Nucleus accumbens (tissue), 56 donors: ENCODE measurements at regions not wholly inside any gene's neighbourhood (a gene's known extent, or its start where the extent isn't known, plus 50 kb on each side); places are given as distances from the start of the nearest gene placed in this dataset.

ENCODE experiments used
- DNase-seq, 56 donors: peaks; one replicate each; lab custom pipeline; 2025; lab: John Stamatoyannopoulos, UW

DNA sequence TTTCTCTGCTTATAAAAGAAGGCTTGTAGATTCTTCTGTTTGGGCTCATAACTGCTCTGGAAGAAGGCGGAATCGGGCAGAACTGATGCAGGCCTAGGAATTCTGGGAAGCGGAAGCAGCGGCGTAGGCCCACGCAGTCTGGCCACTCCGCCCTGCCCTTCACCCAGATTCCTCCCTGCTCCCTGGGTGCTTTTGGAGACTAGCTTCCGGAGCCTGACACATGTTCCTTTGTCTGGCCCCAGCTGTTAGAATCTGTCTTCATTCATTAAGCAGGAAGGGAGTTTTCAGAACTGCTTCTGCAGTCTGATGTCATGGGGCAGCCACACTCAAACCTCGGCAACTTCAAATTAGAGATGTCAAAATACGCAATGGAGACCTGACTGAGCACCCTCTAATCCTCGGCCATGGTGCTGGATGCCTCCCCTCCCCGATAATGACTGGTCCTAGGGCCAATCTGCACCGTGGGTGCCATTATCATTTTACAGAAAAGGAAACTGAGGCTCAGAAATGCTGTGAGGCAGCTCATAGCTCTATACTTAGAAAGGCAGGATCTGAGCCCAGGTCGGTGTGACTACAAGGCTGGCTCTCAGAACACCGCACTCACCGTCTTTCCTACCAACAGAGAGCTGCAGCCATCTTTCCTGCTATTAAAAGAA lies 275.7 kb downstream of the MYCN start:
- DNase-seq: peak in 10 of 56 donors; percentile 4 to 41 (median 15)

DNA sequence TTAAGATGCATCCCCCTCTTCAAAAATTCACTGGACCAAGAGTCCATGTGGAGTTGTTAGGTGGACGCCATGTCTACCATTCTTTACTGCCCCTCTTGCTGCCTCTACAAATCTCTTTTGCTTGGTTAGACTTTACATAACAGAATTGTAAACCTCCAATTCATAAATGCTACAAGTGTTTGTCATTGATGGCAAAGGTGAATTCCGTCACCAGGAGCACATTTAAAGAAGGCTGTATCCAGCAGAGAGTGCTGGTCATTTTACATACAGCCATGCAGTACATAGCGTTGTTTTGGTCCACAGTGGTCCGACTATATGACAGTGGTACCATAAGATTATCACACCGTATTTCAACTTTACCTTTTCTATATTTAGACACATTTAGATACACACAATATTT lies 274.5 kb downstream of the MYCN start:
- DNase-seq: no peak

DNA sequence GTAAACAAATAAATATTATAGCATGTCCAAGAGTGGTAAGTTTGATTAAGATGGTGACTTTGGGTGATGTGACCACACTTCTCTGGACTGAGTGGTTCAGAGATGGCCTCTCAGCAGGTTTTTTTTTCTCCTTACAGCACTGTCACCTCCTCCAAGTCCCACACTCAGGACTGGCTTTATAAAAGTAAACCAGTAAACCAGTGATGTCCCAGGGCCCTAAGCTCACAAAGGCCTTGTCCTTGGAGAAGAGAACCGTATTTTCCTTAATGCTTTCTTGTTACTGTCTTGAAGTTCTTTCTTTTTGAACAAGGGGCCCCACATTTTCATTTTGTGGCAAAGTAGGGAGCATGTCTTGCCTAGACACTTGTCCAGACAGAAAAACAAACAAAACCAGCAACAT lies 274.0 kb downstream of the MYCN start:
- DNase-seq: no peak

DNA sequence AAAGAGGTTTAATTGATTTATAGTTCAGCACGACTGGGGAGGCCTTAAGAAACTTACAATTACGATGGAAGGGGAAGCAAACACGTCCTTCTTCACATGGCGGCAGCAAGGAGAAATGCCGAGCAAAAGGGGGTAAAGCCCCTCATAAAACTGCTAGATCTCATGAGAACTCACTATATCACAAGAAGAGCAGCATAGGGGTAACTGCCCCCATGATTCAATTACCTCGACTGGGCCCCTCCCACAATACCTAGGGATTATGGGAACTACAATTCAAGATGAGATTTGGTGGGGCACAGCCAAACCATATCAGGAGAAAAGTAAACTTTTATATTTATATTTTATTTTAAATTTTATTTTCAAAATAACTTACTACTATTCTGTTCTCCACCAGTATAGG lies 272.0 kb downstream of the MYCN start:
- DNase-seq: no peak

DNA sequence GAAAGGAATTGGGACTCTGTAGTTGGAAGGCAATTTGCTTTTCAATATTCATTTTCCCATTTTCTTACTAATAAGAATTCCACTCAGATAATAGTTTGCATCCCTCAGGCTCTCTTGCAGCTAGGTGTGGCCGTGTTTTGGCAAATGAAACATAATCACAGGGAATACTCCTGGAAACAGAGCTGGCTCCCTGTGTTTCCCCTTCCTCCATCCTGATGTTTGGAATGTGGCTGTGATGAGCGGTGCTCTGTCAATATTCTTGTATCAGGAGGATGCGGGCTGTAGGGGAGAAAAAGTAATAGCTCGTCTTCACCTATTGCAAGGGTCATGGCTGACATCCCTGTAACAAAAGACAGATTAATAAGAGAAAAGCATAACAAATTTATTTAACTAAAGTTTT lies 271.0 kb downstream of the MYCN start:
- DNase-seq: no peak

- DNase-seq: no peak
Observed at GRCh38 chr2:16210841-16211240, 270.5 kb downstream of the MYCN start.

DNA sequence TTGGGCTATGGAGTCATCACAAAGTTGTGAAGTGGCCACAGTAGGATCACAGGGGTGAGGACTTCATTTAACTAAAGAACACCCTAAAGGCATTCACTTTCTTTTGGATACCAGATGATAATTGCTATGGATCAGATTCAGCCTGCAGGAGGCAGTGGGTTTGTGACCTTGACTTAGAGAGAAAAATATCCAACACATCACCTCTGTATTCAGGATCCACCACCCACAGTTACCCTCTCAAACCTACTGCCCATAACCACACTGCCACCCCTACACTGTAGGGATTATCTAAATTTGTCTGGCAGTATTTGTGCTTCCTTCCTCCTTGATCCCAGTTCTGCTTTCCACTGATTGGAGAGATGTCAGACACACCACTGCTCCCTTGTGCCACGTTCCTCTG lies 269.4 kb downstream of the MYCN start:
- no peak for DNase-seq

DNA sequence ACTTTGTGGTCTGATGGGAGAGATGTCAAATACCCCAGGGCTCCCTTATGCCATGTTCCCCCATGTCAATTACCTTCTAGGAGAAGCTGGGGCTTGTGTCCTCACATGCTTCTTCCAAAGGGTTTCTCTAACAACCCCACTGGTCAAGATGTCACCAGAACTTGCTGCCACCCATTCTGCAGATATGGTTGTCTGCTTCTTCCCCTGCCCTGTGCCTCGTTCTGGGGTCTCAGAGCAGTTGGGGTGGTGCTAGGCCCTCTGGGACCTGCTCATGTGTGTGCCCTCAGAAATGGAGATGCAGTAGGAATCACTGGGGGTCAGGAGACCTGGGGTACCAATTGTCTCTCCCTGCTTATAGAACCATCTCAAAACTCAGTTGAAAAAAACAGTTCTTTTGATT lies 268.6 kb downstream of the MYCN start:
- no peak for DNase-seq

DNA sequence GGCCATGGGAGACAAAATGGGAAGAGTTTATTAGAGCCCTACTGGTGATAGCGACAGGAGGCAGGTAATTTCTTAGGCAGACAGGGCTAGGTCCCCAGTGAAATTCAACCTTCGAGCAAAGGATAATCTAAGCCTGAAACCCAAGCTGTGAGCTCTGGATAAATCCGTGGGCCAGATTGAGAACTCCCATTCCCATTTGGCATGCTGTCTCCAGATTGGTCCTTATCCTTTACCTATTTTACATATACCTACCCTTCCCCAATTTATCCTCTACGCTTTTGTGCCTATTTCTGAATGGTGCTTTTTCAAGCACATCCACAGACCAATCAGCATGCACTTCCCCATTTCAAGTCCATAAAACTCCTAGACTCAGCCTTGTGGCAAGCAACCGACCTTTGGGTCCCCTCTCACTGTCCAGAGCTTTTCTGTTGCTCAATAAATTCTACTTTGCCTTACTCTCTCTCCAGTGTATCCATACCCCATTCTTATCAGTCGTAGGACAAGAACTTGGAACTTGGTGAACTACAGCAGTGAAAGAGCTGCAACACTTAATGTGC lies 268.0 kb downstream of the MYCN start:
- DNase-seq: no peak

DNA sequence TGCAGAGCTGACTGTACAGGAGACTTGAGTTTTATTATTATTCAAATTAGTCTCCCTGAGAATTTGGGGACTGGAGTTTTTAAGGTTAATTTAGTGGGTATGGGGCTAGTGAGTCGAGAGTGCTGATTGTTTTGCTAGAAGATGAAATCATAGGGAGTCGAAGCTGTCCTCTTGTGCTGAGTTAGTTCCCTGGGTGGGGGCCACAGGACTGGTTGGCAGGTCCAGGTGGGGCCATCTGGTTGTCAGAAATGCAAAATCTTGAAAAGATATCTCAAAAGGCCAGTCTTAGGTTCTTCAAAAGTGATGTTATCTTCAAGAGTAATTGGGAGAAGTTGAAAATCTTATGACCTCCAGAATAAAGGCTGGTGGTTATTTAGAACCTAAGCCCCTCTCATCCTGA lies 267.3 kb downstream of the MYCN start:
- DNase-seq: no peak

GRCh38 chr2:16207151-16207550 lies 266.8 kb downstream of the MYCN start:
- no peak for DNase-seq

DNA sequence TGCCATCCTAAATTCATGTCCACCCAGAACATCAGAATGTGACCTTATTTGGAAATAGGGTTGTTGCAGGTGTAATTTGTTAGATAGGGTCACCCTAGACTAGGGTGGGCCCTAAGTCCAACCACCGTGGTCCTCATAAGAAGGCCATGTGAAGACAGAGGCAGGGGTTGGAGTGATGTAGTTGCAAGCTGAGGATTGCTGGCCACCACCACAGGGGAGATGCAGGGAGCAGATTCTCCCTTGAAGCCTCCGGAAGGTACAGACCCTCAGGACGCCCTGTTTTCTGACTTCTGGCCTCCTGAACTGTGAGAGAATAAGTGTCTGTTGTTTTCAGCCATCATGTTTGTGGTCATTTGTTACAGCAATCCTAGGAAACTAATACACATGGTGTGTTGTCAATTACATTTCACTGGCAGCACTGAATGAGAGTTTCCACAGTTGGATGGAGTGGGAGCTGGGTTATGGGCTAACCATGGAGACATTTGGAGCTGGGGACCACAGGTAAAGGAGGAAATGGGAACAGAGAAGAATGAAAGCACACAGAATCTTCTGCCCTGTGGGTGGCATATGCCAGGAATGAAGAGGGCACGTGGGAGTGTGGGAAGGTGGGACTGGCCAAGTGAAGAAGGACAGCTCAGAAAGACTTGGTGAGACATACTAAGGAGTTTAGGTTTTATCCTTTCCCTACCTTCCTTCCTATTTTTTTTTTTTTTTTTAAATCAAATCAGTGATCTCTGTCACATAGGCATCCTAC lies 266.0 kb downstream of the MYCN start:
- DNase-seq: no peak

DNA sequence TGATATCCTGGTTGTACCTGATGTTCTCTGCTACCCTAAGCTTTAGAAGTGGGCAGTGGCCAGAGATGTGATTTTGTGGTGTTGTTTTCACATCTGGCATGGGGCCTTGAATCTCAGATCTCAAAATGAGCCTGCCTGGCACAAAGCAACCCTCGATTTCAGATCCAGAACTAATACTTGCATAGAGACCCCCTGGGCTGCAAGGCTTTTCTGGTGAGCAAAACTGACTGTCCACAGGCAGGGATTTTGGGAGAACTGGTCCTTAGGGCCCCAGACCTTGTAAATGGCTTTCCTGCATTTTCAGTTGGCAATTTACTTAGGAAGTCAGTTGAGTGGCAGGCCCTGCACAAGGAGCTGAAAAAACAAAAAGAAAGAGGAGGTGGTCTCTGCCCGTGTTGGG lies 265.3 kb downstream of the MYCN start:
- DNase-seq: no peak

DNA sequence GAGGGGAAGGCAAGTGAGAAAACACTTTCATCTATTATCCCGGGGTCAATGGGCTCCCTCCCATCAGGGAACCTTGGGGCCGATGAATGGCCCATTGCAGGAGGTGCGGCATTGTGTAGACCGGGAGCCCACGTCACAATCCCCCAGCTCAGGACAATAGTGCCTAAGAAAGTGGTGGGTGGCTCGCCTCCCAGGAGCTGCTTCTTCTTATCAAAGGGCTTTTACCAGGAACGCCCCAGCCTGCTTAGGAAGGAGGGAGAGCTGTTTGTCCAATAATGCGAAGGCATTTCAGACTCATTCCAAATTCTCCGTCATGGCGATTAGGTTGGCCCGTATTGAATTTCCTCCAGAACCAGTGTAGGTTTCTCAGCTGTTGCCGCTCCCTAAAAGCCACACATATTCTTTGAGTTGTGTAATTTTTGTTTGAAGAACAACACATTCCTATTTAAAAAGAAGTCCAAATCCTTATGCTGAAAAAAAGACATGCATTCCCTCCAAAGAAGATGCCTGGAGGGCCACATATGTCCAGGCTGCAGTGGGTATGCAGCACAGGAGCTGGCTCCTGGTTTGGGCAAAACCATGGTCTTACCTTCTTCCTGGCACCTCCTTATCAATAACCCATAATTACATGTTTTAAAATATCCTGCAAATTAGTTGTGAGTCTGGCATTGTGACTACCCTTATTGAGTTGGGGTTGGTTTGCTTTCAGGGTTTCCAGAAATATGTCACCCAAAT lies 264.7 kb downstream of the MYCN start:
- DNase-seq: no peak

- no peak for DNase-seq
Observed at GRCh38 chr2:16204251-16204650, 263.9 kb downstream of the MYCN start.

DNA sequence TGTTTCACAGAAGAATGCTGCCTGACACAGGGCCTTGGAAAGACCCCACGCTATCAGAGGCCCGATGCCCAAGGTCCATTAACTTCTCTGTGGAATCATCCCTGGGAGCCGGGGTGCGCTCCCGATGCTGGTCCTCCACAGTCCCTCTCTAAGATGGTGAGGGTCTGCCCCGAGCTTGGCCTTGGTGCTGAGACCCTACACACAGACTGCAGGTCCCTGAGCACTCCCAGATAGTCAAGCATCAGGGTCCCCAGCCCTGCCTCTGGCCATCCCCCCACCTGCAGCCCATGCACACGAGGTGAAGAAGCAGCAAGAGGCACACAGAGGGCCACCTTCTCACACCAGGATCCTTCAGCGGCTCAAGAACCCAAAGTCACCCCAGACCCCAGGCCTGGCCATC lies 263.3 kb downstream of the MYCN start:
- no peak for DNase-seq

- DNase-seq: no peak
Observed at GRCh38 chr2:16203069-16203468, 262.7 kb downstream of the MYCN start.

DNA sequence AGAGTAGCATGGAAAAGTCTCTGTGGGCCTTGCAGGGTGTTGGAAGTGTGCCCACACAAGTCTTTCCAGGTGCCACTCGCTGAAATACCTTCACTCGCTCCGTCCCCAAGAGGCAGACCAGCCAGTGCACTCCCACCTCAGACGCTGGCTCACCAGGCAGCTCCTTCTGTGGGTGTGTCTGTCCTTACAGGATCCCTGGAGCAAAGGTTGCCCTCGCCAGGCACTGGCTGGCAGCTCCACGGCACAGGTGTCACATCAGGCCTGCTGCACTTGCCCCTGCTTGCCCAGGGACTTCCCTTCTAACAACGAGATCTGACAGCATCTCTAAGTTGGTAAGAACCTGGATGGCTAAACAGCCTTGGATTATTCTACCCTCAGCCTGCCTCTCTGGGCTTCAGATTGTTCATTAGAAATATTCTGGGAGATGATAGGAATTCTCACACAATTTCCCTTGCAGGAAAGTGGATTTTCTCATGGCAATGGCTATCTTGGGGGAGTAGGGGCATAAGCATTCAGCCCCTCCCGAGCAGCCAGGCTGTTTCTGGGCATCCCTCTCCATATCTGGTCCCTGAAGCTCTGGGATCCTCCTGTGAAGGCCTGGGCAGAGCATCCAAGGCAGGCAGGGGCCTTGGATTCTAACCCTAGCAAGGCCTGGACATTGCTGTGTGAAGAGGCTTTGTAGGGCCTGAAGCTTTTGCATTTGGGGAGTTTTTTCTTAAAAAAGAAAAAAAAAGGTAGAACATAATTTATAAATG lies 262.1 kb downstream of the MYCN start:
- DNase-seq: no peak

DNA sequence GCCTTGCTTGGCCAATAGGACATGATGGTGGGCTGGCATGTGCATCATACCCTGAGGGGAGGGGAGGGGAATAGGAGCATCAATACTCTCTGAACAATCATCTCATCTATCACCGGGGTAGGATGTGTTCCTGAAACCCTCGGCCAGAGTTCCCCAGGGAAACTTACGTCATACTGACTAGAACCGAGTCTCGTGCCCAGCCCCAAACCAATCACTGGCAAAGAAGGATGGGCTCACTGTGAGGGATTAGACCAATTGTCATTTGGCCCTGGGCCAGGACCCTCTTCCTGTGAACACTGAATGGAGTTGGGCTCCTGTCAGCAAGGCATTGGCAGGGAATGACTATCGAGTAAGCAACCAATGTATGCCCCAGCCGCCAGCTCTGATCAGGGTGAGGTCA lies 261.5 kb downstream of the MYCN start:
- no peak for DNase-seq

DNA sequence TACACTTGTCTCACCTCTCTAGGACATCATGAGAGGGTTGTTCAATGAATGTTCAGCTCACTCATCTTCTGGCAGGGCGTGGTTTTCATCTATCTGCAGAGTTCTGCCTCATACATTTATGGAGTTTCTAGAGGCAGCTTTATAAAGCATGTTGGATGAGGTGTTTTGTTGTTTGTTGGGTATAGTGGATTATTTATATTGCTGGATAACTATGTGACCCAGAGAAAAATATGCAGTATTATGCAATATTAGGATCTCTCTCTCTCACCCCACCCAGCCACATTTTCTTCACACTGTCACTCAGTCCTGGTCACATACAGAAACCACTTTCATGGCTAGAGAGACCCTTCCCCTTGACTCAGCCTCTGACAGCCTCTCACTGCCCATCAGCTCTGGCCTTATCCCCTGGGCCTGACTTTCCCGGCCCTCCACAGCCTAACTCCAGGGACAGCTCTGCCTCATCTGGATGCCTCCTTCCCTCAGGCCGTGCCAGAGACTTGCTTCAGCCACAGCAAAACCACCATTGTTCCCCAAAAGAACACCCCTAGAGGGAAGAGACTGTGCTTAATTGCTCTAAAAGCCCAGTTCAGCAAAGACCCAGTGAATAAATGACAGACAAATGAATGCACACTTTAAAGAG lies 260.3 kb downstream of the MYCN start:
- no peak for DNase-seq
